Left ventricle myocardium inferior (tissue), 1 donor: ENCODE measurements at regions not wholly inside any gene's neighbourhood (a gene's known extent, or its start where the extent isn't known, plus 50 kb on each side); places are given as distances from the start of the nearest gene placed in this dataset.
"Not testable (repeated sequence)": the region's sequence is repeated elsewhere in the genome, so short reads cannot be mapped to it uniquely, and the experiment has no call there.

Source experiments
- DNase-seq: peaks from one replicate; pipeline ENCODE4 v3.0.0-alpha.2; 2020
- H3K27ac ChIP-seq: fragments of 200-600 bp; replicated peaks from 2 replicates; pipeline ENCODE4 v1.8.0; 2021
- H3K27me3 ChIP-seq: fragments of 200-600 bp; 2 replicates; pipeline ENCODE4 v1.8.0; 2021; ENCODE audit warnings: low read depth
- H3K36me3 ChIP-seq: fragments of 200-600 bp; 2 replicates; pipeline ENCODE4 v1.8.0; 2021
- H3K4me1 ChIP-seq: fragments of 200-600 bp; 2 replicates; pipeline ENCODE4 v1.8.0; 2021
- H3K4me3 ChIP-seq: fragments of 200-600 bp; 2 replicates; pipeline ENCODE4 v1.8.0; 2021; ENCODE audit warnings: mild to moderate bottlenecking, moderate library complexity
- H3K9me3 ChIP-seq: fragments of 200-600 bp; replicated peaks from 2 replicates; pipeline ENCODE4 v1.8.0; 2021
- intact Hi-C: fragments of 100-400 bp; cut with micrococcal nuclease; formaldehyde crosslinking; loops from one replicate; pipeline ENCODE4 v1.11.0; 2022
- TF ChIP-seq, protein P1 (sequence below): fragments of 200-600 bp; IDR thresholded peaks from 2 replicates; pipeline ENCODE4 v1.8.0; 2021; ENCODE audit warnings: antibody characterized with exemption, mild to moderate bottlenecking, borderline replicate concordance
- donor health status: DM: no; HTN: yes; CAD: no; lungs with severe emphysema.

DNA sequence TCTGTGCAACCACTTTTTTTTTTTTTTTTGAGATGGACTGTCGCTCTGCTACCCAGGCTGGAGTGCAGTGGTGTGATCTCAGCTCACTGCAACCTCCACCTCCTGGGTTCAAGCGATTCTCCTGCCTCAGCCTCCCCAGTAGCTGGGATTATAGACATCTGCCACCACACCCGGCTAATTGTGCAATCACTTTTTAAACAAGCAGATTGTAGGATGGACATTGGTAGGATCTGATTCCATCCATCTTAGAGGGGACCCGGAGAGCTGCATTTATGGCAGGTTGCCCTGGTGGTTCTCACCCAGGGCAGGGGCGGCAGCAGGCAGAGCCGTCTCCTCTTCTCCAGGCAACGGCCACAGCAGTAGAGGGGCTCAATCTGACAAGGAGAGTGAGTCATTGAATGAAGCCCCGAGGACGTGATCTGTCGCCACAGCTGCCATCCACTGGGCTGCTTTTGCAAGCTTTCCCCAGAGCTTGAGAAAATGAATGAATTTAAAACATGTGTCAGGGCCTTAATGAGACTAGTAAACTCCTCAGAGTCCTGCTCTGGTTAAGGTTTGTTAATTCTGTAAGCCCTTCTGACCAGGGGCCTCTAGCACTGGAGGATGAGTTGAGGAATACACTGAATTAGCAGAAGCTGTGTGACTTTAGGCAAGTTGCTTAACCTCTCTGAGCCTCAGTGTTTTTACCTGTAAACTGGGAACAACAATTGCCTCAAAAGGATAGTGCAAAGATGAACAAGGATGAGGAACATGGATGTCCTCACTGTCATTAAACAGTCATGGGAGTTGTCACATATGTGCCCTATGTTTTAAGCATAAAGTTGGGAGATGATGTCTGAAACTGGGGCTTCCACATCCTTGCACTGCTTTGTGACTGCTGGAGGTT, 129.1 kb downstream of the ASB7 start:
- TF ChIP-seq, protein P1, sequence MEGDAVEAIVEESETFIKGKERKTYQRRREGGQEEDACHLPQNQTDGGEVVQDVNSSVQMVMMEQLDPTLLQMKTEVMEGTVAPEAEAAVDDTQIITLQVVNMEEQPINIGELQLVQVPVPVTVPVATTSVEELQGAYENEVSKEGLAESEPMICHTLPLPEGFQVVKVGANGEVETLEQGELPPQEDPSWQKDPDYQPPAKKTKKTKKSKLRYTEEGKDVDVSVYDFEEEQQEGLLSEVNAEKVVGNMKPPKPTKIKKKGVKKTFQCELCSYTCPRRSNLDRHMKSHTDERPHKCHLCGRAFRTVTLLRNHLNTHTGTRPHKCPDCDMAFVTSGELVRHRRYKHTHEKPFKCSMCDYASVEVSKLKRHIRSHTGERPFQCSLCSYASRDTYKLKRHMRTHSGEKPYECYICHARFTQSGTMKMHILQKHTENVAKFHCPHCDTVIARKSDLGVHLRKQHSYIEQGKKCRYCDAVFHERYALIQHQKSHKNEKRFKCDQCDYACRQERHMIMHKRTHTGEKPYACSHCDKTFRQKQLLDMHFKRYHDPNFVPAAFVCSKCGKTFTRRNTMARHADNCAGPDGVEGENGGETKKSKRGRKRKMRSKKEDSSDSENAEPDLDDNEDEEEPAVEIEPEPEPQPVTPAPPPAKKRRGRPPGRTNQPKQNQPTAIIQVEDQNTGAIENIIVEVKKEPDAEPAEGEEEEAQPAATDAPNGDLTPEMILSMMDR, result no peak
- Histone ChIP-seq H3K36me3 (no peaks in the 10 kb centered on the region), H3K9me3 (no peaks in the 10 kb centered on the region), H3K27me3 (peaks cover 11% of the 10 kb centered on the region), H3K27ac (no peak overlapping the region), H3K4me3 (no peak overlapping the region), H3K4me1 (peaks cover 14% of the 10 kb centered on the region)
- no peak for DNase-seq
- intact Hi-C loops, result no loop called here

DNA sequence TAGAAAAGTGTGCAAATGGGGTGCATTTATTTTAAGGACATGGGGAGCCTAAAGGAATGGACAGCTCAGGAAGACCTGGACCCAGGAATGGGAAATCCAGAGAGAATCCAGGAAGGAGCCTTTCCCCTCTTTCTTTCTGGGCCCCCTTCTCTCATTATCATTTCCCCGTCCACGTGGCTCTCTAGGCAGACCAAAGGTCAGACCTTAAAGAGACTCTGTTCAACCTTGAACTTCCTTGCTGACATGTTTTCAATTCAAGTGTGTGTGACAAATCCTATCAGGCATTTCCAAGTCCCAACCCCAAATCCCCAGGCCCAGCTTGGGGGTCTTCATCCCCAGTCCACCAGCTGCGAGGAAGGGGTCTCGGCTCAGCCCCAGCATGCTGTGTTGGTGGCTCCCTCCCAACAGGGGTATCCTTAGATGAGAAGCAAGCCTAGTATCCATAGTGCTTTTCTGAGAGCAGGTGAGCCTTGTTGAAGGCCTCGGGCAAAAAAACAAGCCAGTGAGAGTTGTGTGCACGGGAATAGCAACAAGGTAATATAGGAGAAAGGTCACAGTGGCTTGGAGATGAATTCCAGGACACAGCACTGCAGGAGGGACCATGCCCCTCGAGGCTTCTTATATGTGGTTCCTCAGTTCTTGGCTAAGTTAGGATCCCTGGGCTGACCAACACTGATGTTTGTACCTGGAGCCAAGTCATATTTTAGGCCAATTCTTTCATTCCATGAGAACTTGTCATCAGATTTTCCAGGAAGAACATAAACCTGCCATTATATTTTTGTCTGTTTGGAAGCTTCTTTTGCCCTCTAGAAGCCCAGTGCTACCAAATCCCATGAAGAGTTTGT, 130.0 kb downstream of the ASB7 start:
- Histone ChIP-seq H3K4me1 (peaks cover 14% of the 10 kb centered on the region), H3K9me3 (no peaks in the 10 kb centered on the region), H3K36me3 (no peaks in the 10 kb centered on the region), H3K4me3 (no peak overlapping the region), H3K27me3 (peaks cover 13% of the 10 kb centered on the region), H3K27ac (no peak overlapping the region)
- intact Hi-C loops, result no loop called here
- TF ChIP-seq, protein P1, result no peak
- DNase-seq, result no peak

DNA sequence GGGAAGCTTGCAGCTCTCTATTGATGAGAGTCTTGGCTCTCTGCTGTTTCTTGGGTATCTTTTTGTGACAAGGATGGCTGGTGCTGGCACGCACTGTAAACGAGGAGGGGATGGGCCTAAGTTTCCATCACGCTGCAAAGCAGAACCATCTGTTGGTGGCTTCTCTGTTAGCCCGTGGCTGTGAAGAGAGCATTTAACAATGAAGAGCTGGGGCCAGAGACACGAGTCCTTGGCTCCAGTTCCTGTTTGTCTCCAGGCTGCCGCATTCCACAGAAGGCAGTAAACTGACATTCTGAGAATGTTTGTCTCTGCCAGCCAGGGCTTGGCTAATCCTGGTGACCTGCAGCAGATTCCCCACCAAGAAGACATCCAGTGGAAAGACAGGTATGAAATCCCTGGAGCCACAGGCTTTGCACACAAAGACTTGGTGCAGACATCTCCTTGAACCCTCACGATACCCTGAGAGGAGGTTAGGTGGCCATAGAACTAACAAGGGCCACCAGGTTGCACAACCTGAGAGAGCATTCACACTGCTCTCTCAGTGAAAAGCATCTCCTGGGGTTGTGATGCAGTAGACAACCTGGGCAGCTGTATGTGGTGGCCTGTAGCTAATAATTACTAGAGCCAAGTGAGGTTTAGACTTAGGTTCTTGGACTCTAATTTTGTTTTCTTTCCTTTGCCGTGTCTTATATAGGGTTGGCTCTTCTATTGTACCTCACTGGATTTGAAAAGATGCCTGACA, 130.9 kb downstream of the ASB7 start:
- no peak overlapping the region for H3K27ac ChIP-seq
- TF ChIP-seq, protein P1, result no peak
- no peak overlapping the region for H3K4me3 ChIP-seq
- peaks cover 14% of the 10 kb centered on the region for H3K4me1 ChIP-seq
- H3K27me3 ChIP-seq, result peaks cover 13% of the 10 kb centered on the region
- no peak for DNase-seq
- intact Hi-C loops, result no loop called here
- H3K9me3 ChIP-seq, result no peaks in the 10 kb centered on the region
- no peaks in the 10 kb centered on the region for H3K36me3 ChIP-seq

DNA sequence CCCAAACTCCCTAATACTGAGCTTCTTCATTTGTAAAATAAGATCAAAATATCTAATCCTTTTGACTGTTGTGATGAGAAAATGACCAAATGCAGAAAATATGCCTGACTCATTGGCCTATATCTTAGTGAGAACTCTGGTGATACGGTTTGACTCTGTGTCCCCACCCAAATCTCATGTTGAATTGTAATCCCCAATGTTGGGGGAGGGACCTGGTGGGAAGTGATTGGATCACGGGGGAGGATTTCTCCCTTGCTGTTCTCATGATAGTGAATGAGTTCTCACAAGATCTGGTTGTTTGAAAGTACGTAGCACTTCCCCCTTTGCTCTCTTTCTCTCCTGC, 131.4 kb downstream of the ASB7 start:
- H3K9me3 ChIP-seq, H3K27ac ChIP-seq, H3K27me3 ChIP-seq, H3K36me3 ChIP-seq, intact Hi-C loops, H3K4me3 ChIP-seq, DNase-seq: not testable (repeated sequence)
- peaks cover 14% of the 10 kb centered on the region for H3K4me1 ChIP-seq

DNA sequence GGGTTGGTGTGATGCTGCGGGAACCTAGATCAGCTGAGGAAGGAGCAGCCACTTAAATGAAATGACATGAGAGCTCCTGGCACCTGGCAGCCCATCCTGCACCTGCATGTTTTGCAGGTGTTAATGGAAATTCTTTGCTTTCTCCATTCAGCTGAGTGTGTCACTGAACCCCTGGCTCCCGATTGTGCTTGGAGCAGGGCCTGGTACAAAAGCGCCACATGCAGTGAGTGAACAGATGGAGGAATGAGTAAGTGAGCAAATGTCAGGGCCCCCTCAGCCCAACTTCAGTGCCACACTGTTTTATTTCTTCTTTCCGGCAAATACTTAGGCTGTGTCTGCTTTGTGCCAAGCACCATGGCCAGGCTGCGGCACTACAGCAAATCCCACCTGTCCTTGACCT, 132.2 kb downstream of the ASB7 start:
- Histone ChIP-seq H3K9me3 (no peaks in the 10 kb centered on the region), H3K27ac (no peak overlapping the region), H3K36me3 (no peaks in the 10 kb centered on the region), H3K4me3 (no peak overlapping the region), H3K4me1 (peaks cover 14% of the 10 kb centered on the region), H3K27me3 (peaks cover 6% of the 10 kb centered on the region)
- no peak for DNase-seq
- intact Hi-C loops, result no loop called here
- TF ChIP-seq, protein P1, result no peak
